Stimulated activated CD8-positive, alpha-beta memory T cell treated with anti-CD3 and anti-CD28 coated beads, Interleukin-2, amount 100 ng/mL, for 1 hour (primary cell): ENCODE measurements at regions not wholly inside any gene's neighbourhood (a gene's known extent, or its start where the extent isn't known, plus 50 kb on each side); places are given as distances from the start of the nearest gene placed in this dataset.
"Not testable (repeated sequence)": the region's sequence is repeated elsewhere in the genome, so short reads cannot be mapped to it uniquely, and the experiment has no call there.

ENCODE experiments used
- DNase-seq, 2 donors: peaks; one replicate each; pipeline ENCODE4 v3.0.0-alpha.2; 2020; ENCODE audit warnings: low read depth in 2 of 2

- no peak for DNase-seq
Measured at GRCh38 chr5:109989994-109990722, 300.4 kb downstream of the MAN2A1 start.

DNA sequence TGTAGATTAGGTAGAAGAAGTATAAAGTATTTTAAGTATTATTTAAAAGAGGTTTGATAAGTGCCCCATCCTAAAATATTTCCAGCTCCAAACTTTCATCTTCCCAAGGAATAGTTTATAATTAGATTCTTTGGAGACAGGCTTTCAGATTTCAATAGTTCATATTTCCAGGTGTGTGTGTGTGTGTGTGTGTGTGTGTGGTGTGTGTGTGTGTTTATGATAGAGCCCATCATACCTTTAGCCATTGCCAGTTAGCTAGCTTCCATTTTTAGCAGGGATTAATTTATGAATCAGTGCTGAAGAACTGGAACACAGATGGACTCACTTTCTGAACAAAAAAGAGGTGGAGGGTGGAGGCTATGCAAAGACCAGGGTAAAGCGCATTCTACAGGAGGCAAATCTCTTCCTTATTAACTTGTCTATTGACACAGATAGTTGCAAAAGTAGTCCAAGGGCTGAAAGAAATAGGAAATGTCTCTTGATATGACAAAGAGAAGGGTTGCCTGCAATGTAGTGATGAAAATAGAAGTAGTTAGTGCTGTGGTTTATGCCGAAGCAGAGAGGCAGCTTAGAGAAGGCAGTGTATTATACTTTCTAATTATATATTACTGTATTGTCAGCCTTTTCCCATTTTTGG, 301.1 kb downstream of the MAN2A1 start:
- no peak for DNase-seq

- no peak for DNase-seq
Measured at GRCh38 chr5:109992264-109992915, 302.7 kb downstream of the MAN2A1 start.

DNA sequence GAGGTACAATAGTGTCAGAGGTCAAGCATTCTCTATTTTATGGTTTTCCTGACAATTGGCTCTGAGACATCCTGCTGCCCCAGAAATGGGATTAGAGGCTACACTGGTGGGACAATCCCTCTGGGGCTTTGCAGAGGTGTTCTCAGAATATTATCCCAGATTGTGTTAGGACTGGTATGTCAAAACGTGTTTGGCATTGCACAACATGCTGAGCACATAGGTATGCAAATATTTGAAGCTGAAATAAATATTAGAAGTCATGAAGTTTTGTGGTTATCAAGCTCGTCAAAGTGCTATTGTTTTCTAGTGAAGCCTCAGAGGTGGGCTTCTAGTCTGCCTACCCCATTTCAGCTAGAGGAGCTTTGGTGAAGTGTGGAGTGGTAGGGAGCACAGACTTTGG, 304.4 kb downstream of the MAN2A1 start:
- no peak for DNase-seq

DNA sequence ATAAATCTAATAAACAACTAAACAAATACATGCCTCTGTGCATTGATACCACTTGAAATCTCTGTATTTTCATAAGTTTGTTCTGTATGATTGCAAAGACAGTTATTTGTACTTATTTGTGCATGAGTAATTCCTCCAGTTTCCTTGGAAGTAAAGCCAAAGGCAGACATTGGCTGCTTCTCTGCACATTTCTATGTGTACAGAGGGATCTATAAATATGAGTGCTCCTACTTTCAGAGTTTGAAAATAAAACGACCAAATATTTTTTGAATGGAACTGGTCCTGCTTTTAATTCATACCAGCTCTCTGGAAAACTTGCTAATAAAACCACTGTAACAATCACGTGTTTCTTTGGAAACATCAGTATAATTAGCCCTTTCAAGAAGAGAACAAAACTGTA, 306.5 kb downstream of the MAN2A1 start:
- no peak for DNase-seq

DNA sequence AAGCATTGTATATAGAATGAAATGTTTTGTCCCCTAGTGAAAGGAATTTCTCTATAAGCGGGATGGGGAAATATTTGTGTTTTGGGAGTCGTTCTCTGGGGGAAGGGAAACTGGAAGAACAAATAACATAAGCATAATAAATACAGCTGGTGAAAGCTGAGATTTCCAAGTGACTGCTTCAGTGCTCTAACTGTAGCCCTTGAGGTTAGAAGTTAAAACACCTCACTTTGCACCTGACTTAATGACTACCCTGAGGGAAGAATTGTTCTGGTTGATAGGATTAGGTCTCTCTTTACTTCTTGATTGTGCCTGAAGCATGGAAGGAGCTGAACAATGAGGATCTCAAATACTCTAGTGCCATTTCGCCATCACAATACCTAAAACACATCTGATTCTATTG, 307.4 kb downstream of the MAN2A1 start:
- DNase-seq = no peak

DNA sequence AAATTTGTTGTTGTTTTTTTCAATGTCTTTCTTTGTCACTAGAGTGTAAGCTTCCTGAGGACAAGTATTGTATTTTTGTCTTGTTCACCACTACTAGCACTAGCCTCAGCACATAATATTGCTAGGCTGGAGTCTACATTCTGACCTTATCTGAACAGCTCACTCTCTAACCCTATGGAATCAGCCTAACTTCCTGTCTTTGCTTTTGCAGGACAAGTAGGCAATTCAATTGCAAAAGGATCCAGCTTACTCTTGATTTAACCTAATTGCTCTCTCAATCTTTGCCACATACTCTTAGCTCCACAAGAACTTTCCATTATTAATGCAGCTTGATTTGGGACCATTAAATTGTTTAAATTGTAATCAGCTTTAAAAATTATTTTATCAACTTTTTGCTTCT, 308.5 kb downstream of the MAN2A1 start:
- no peak for DNase-seq

DNA sequence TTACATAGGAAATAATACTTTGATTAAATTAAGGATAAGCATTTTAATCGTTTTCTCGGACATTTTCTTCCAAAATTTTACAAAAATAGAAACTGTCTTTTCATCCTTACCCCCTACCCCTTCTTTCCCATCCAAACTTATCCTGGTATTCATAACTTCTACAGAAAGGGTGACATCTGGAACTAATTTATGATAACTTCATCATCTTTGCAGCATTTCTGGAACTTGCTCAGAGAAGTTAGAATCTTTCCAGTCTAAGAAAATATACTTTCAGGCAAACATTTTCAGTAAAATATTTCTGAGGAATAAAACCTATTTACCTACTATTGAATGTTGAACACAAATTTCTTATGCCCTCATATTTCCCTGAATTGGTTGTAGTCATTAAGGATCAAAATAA, 309.0 kb downstream of the MAN2A1 start:
- no peak for DNase-seq

DNA sequence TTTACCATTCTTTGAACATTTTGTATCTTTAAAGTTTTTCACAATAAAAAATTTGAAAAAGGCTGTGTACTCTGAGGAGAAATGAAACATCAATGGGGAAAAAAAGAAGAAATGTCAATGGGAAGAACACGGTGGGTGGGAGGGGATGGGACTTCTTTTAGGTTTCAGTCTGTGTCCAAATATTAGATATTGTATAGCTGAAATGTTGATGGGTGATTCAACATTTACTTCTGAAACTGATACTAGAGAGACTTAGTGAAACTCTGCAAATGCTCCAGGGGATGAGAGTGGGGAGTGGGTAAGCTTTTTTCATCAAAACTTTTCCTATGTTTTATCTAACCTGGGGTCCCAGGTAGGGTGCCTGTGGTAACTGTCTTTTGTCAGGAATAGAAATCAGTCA, 311.9 kb downstream of the MAN2A1 start:
- no peak for DNase-seq

DNA sequence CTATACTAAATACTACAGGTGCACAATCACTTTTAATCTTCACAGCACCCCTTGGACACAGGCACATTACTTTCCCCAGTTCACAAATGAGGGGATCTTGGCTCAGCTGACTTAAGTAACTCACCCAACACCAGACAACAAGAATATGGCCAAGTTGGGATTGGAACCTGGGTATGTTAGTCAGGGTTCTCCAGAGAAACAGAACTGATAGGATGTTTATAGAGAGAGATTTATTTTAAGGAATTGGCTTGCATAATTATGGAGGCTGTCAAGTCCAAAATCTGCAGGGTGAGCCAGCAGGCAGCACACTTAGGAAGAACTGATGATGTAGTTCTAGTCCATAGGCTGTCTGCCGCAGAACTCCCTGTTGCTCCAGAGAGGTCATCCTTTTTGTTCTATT, 312.9 kb downstream of the MAN2A1 start:
- no peak for DNase-seq

DNA sequence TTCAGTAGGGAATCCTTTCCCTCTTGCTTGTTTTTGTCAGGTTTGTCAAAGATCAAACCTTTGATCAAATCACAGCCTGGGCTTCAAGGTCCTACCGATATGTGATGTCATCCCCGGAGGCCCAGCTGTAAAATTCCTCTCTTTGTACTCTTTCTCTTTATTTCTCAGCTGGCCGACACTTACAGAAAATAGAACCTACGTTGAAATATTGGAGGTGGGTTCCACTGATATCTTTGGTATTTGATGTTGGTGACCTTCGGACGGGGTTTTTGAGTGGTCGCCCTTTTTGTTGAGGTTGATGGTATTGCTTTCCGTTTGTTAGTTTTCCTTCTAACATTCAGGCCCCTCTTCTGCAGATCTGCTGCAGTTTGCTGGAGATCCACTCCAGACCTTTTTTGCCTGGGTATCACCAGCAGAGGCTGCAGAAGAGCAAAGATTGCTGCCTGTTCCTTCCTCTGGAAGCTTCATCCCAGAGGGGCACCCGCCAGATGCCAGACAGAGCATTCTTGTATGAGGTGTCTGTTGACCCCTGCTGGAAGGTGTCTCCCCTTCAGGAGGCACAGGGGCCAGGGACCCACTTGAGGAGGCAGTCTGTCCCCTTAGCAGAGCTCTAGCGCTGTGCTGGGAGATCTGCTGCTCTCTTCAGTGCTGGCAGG, 316.3 kb downstream of the MAN2A1 start:
- DNase-seq = not testable (repeated sequence)

GRCh38 chr5:110007101-110007500, 317.4 kb downstream of the MAN2A1 start:
- no peak for DNase-seq

GRCh38 chr5:110008131-110008530, 318.4 kb downstream of the MAN2A1 start:
- no peak for DNase-seq

- no peak for DNase-seq
Measured at GRCh38 chr5:110012145-110012544, 322.4 kb downstream of the MAN2A1 start.

- DNase-seq = no peak
Measured at GRCh38 chr5:110013017-110013416, 323.3 kb downstream of the MAN2A1 start.

DNA sequence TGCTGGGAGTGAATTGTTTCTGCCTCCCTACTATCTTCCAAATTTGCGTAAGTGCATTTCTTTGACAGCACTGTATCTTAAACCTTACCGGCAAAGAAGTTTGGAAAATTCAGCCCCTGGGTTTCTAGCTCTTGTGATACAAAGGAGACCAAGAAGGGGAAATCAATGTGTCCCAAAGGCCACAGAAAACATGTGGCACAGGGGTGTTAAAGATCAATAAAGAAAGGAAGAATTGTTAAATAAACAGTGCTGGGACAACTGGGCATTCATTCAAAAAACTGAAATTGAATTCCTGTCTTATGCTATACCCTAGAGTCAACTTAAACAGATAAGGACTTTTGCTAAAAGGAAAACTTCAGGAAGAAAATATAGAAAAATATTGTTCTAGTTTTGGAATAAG, 328.1 kb downstream of the MAN2A1 start:
- no peak for DNase-seq

- no peak for DNase-seq
Measured at GRCh38 chr5:110018509-110018908, 328.8 kb downstream of the MAN2A1 start.

DNA sequence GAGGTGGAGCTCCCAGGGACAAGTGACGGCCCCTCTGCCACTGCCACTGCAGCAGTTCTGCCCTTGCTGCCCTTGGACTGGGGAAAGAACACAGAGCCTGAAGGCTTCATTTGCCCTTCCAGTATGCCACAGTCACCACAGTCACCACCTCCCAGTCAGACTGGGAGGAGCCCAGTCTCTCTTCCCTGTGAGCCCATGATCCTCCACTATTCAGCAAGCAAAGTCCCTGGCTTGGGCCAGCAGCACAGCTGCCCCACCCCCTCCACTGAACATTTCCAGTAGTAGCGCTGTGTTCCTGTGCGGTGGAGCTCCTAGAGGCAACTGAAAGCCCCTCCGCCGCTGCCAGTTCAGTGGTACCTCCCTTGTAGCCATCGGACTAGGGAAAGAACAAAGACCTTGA, 329.4 kb downstream of the MAN2A1 start:
- no peak for DNase-seq

GRCh38 chr5:110019780-110020179, 330.1 kb downstream of the MAN2A1 start:
- DNase-seq = no peak

DNA sequence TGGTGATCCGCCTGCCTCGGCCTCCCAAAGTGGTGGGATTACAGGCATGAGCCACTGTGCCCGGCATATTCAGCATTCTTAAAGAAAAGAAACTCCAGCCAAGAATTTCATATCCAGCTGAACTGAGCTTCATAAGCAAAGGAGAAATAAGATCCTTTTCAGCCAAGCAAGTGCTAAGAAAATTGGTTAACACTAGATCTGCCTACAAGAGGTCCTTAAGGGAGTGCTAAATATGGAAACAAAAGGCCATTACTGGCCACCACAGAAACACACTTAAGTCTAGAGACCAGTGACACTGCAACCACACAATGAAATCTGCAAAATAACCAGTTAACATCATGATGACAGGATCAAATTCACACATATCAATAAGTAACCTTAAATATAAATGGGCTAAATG, 331.5 kb downstream of the MAN2A1 start:
- DNase-seq = no peak

DNA sequence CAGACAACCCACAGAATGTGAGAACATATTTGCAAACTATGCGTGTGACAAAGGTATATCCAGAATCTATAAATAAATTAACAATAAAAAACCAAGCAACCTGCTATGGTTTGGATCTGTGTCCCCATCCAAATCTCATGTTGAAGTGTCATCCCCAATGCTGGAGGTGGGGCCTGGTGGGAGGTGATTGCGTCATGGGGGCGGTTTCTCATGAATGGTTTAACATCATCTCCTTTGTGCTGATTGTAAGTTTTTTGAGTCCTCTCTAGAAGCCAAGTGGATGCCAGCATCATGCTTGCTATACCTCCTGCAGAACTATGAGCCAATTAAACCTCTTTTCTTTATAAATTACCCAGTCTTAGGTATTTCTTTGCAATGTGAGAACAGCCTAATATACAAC, 335.4 kb downstream of the MAN2A1 start:
- no peak for DNase-seq

DNA sequence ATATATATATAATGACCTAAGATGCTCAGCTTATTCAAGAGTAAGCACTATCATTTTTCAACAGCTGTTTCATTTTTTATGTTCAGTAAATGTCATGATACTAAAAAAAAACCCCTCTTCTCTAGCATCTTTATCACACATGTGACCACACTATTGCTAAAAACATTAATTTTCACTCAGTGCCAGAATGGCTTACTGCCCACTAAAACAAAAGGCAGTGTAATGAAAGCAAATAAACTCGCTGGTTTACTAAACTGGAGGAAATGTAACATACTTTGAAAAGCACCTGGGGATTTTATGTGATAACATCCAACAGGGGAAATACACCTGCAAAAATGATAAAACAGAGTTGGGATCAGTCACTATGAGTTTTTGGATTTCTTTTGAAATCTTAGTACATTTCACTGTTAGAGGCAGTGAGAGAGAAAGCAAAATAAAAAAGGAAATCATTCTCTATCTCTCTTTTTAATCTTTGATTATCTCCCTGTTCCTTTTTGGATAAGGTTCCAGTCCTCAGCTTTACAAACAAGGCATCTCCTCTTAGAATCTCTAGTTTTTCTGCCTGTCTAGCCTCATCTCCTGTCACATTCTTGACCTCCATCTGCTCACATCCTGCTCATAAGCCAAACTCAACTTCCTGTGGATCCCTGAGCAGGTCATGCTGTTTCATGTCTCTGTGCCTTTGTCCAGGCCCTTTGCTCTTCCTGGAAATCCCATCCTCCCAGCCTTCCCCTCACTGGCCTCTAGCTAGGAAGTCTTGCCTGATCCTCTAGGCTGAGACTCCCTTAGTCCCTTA, 338.0 kb downstream of the MAN2A1 start:
- DNase-seq = no peak
